ENCODE measurements at regions not wholly inside any gene's neighbourhood (a gene's known extent, or its start where the extent isn't known, plus 50 kb on each side); places are given as distances from the start of the nearest gene placed in this dataset.

- H3K9ac ChIP-seq, result no peak overlapping the region
- H3K9me2 ChIP-seq, result no peaks in the 10 kb centered on the region
- no peak overlapping the region for H2AFZ ChIP-seq (ENCODE audit: low read depth)
- no peaks in the 10 kb centered on the region for H3F3A ChIP-seq (replicated peaks; ENCODE audit: insufficient read depth)
- no peaks in the 10 kb centered on the region for H3K27me3 ChIP-seq (ENCODE audit: insufficient read depth)
- no peak for DNase-seq
- POLR2A ChIA-PET, result no interaction called here
- no peaks in the 10 kb centered on the region for H3K36me3 ChIP-seq (replicated peaks in 1 of 2; ENCODE audit: control insufficient read depth in 1 of 2, insufficient read depth in 2 of 2, low read length in 1 of 2)
- CTCF ChIA-PET, result no interaction called here
- TF ChIP-seq PBX3 (IDR thresholded peaks at IDR 0.05) (no peak), NRF1 (IDR thresholded peaks at IDR 0.05; ENCODE audit: low read depth, low read length) (no peak), CTCF (IDR thresholded peaks at IDR 0.05) (no peak), REST (IDR thresholded peaks at IDR 0.05; ENCODE audit: low read depth, low read length) (no peak), FOXJ3 (CRISPR knock-in tag; IDR thresholded peaks at IDR 0.05) (no peak), ELF1 (IDR thresholded peaks at IDR 0.05) (no peak), FOSL2 (IDR thresholded peaks at IDR 0.05; ENCODE audit: borderline replicate concordance, low read depth) (no peak), POLR2AphosphoS5 (IDR thresholded peaks at IDR 0.05; ENCODE audit: low read depth, low read length) (no peak), ZBTB33 (IDR thresholded peaks at IDR 0.05; ENCODE audit: borderline replicate concordance, low read depth) (no peak)
- H3K4me3 ChIP-seq (ENCODE audit: low read depth in 2 of 2, low read length in 1 of 2), result no peak overlapping the region
- H3K27ac ChIP-seq (ENCODE audit: low read depth in 2 of 2, low read length in 1 of 2), result no peak overlapping the region
- H3K79me2 ChIP-seq (ENCODE audit: insufficient read depth), result no peaks in the 10 kb centered on the region
- no peaks in the 10 kb centered on the region for H3K4me1 ChIP-seq (ENCODE audit: control insufficient read depth in 1 of 2, insufficient read depth in 2 of 2, low read depth in 1 of 2, low read length in 1 of 2)
- 70% methylated on average over 2 of the region's 2 CpGs for WGBS (ENCODE audit: low lambda C conversion rate)
- no peaks in the 10 kb centered on the region for H3K9me3 ChIP-seq
- no peaks in the 10 kb centered on the region for H4K20me1 ChIP-seq (ENCODE audit: insufficient read depth)
- no peak overlapping the region for H3K4me2 ChIP-seq
These were observed 268.0 kb downstream of the HACE1 start for GRCh38 chr6:104591573-104592334.
